Stimulated activated CD8-positive, alpha-beta memory T cell treated with anti-CD3 and anti-CD28 coated beads, Interleukin-15, amount 100 ng/mL, for 1 hour (primary cell): ENCODE measurements at regions not wholly inside any gene's neighbourhood (a gene's known extent, or its start where the extent isn't known, plus 50 kb on each side); places are given as distances from the start of the nearest gene placed in this dataset.

ENCODE experiments used
- DNase-seq: peaks from one replicate; pipeline ENCODE4 v3.0.0-alpha.2; 2020; ENCODE audit warnings: low read depth

DNA sequence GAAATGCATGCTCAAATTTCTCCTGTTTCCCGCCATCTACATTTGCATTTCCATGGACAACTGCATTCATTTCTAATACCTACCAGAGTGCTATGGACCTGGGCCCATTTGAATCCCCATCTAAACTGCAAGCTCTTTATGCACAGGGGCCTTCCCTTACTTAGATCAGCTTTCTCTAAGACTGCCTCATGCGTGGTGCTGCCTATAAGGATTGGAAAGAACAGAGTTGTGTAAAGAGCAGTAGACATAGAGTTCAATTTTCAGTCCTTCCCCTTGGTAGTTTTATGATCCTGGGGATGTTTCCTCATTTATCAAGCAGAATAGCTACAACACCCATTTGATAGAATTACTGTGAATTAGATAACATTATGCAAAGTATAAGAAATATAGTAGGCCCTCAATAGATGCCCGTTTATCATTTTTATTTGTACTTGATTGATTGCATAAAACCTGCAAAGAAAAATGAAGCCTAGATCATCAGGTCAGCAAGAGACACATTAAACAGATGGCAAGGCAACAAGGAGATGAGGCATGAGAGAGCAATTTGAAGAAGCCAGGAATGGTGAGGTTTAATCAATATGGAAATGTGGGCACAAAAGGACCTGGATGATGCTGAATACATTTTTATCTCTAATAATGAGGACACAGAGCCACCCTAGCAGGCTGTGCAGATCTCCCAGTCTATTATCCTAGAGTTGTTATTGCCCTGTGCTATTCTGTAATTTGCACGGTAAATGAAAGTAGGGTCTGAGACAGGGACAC is 359.7 kb downstream of the FAM181B start:
- DNase-seq, result no peak

DNA sequence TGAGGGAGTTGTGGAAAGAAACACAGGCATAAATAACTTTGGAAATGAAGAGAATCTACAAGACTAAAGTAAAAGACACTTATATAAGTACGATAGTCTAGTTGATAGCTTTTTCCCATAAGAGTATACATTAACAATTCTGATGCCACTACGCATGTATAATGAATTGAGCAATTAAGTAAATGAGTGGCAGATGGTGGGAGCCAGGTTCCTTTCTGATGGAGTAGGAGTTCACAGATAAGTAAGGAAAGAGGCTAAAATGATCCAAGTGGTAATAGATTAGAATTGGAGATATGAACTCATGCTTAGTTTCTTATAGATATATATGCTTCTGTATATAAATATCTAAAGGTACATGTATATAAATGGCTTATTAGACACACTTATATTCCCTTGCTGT is 368.3 kb downstream of the FAM181B start:
- no peak for DNase-seq

DNA sequence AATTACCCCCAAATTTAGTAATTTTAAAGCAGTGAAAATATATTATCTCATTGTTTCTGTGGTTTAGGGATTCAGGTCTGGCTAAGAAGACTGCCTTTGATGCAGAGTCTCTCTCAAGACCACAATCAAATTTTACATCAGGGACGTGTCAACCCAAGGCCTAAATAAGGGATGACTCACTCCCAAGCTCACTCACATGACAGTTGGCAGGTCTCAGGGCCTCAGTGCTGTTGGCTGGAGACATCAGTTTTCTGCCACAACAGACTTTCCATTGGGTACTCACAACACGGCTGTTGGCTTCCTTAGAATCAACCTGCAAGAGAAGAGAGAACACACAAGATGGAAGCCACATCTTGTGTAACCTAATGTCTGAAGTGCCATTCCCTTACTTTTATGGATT is 377.3 kb downstream of the FAM181B start:
- DNase-seq, result no peak

DNA sequence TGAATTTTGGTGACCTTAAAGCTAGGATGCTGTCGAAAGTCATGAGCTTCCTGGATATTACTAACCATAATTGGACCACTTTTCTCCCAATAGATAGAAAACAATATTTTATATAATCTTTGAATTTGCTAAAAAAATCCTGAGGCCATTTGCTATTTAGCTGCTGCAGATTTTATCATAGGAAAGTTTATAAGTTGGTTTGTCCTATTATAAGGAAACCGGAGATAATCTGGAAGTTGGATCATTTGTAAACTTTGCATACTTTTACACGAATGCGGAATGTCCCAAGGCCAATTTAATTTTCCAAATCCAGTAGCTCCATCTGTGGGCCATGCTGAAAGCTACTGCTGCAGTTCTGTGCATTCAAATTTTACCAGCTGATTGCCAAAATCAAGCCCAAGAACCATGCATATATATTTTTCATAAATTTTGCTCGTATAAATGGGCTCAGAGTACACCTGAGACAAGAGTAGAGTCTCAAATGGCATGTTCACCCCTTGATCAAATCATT is 378.3 kb downstream of the FAM181B start:
- no peak for DNase-seq

DNA sequence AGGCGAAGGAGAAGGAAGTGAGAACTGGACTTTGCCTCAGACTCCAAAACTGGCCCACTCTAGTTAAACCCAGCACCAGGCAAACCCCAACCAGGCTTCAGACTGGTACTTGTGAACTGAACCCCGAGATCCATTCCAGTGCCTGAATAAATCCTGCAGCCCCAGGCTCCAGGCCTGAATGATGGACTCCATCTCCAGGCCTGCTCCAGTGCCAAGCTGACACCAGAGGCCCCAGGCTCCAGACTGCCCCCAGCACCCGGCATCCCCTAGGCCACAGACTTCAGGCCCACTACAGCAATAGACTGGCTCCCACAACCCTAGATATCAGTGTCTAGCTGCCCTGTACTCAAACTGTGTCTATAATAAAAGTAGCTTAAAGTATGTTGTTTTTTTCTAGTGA is 406.8 kb downstream of the FAM181B start:
- DNase-seq, result no peak

DNA sequence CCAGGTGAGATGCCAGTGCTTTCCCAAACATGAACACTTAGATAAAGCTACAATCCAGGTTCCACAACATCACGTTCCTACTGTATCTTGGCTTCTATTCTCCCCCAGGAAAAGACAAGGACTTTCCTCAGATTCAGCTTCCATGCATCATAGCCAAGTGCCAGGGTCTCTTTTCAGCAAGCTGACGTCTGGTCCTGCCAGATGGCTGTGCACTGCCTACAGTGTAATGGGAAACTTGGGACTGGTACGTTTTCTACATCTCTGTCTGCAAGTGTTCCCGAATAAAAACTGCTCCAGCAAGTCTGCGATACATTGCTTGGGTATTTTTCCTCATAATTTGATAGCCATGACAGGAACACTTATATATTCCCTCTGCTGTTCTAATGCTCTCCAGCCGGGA is 412.5 kb downstream of the FAM181B start:
- no peak for DNase-seq

DNA sequence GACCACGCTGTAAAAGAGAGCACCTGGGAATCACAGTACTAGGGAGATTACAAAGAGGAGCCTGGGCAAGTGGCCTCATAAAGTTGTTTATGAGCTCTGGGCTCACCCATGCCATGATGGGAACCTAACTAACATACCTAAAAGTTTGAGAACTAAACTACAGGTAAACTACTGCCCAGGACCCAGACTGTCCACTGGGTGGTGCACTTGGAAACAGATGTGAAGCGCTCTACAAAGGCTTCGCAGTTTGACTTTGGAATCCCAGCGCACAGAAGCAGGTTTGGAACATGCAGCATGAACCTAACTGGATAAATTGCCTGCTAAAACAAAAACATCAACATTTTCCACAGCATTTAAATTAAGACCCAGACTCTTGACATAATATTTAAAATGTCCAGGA is 418.6 kb downstream of the FAM181B start:
- no peak for DNase-seq

DNA sequence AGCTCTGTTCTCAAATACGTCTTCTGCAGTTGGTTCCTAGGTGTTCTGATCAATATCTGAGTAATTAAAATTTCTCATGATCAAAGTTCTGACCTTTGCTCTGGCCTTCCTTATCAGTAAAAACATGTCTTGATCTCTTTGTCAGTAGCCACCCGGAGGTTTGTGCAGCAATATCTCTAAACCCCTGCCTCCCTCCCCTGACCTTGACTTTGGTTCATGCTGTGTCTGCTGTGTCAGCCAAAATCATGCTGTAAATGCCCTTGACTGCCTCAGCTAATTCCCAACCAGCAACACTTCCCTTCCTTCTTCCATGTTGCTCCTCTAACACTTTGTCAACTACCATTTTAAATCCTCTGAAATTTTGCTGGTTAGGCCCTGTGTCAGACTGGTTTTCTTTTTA is 424.7 kb downstream of the FAM181B start:
- DNase-seq, result no peak

DNA sequence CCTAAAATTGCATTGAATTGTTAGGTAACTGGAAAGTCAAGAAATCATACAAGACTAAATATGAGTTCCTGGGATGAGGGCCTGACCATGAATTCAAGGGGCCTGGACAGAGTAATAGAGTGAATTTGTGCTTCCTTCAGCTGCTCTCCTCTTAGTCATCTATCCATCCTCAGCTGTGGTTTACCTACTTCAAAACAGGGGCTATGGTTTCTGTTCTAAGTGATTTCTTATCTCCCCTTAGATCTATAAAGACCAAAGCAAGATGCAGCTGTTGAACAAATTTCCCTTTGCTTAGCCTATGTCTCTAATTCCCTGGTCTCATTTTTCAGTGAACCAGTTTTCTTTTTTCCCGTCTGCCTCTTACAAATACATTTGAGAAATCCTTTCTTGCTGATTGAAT is 428.5 kb downstream of the FAM181B start:
- no peak for DNase-seq

DNA sequence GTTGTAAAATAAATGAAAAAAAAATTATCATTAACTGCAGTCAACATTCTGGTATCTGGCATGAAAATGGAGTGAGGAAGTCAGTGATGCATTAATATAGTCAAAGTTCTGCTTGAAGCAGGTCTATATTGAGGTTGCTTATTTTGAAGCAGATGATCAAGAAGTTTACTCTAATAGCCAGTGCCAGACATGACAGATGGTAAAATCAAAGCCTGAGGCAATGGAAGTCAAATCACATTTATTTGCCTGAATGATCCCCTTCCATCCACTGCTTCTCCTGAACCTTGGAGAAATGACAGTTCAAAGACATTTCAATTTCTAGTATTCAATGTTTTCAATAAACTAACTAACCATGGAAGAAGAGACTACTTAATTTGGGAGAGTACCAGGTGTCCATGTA is 430.0 kb downstream of the FAM181B start:
- DNase-seq, result no peak

DNA sequence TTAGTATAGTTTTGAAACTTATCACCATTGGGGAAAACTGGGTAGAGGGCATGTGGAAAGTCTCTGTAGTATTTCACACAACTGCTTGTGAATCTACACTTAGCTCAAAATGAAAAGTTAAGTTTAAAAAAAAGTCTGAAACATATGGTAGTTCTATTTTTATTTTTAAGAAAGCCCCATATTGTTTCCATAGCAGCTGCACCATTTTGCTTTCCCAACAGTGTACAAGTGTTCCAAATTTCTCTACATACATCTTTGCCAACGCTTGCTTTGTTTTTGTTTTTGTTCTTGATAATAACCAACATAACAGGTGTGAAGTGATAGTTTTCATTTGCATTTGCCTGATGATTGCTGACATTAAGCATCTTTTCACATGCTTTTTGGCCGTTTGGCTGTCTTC is 445.2 kb downstream of the FAM181B start:
- DNase-seq, result no peak

DNA sequence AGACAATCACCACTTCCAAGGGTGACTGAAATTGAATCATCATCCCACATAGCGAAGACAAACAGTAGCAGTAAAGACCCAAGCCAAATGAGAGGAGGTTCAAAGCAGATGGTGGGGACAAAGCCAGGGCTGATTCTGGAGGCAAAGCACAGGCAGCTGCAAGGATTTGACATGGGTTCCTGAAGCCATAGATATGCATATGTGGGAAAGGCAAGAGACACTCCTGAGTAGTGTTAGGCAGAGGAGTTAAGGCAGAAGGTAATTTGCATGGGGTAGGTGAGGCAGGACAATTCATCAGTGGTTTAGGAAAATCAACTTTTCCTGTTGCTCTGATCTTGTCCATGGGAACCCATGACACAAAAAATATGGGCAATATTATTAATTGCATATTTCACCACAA is 462.8 kb downstream of the FAM181B start:
- DNase-seq, result no peak

DNA sequence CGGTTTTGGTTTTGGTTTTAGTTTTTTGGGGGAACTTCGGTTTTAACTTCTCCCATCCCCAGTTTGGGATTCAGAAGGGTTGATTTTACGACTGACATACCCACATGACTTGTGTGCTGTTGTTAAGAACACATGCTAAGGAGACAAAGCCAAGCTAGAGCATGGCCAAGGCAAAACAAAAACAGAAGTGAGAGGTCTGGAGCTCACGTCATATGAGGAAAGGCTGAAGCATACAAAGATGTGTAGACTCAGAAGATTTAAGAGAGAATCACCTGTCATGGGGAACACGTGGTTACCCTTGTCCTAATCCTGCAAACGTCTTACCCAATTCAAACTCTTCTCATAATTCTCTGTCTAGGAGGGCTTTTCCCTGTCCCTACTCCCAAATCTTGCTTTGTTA is 465.0 kb downstream of the FAM181B start:
- no peak for DNase-seq

DNA sequence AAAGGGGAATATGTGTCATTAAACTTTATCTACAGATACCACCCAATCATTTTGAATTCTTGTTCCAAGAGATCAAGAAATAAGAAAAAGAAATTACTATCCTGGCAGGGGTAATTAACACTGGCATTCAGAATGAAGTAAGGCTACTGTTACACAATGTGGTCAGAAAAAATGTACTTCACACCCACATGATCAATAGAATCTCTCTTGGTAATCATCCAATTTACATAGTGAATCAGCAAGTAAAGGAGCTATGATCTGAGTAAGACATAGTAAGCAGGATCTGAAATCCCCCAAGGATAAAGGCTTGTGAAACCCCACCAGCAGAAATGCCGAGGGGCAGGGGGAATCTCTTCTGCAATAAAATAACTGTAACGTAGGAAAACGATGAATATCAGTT is 466.5 kb downstream of the FAM181B start:
- no peak for DNase-seq

DNA sequence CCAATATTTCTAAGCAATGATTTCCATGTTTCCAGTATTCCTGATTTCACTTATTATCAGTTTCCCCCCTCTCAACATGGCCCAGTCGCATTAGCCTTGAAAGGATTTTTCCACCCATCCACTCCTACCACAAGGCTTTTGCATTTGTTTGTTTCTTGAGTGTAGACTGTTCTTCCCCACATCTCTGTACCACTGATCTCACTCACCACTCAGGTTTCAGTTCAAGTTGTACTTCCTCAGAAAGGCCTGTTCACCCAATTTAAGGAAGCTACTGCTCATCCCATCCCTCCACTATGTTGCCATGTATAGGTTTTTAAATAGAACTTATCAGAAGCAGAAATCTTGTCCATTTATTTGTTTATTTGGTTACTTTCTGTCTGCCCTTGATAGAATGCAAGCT is 472.3 kb downstream of the FAM181B start:
- DNase-seq, result no peak

DNA sequence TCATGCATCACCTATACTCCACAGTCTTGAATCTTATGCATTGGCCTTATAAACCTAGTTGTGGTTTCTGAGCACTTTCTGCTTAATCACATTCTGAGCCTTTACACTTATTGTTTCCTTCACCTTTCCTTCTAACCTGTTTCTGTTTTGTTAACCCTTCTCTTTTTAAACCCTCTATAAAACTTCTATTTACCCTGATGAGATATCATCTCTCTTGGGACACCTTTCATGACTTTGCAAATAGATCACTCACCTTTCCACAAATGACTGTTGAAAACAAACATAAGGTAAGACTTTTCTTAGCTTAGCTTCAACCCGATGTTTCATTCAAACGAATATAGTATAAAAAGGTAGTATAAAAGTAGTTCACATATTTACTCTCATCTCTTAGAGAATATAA is 483.6 kb downstream of the FAM181B start:
- no peak for DNase-seq

DNA sequence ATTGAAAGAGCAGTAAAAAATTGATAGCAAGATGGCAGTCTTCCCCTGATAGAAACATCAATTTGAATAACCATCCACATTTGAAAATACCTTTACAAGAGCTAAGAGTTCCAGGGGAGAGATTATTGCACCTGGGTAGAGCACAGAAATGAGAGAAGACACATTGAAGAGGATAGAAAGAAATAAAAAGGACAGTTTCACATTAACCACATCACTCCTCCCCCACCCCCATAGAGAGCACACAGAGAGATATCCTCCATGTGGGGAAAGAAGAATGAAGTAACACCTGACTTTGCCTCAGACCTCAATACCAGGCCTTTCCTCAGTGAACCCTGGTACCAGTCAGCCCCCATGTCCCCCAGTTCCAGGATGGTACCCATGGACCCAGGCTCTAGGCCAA is 486.7 kb downstream of the FAM181B start:
- DNase-seq, result no peak

DNA sequence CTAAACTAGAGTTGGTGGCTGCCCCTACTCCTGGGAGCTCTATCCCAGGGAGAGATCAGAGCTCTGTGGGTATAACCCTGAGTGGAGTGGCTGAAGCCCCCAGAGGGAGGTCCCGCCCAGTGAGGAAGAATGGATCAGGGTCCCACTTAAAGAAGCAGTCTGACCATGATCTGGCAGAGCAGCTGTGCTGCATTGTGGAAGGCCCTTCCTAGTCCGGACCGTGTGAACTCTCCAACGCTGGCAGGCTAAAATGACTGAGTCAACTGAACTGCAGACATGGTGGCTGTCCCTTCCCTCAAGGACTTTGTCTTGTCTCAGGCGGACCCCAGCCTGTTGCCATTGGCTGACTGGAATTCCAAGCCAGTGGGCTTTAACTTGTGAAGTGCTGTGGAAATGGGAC is 494.2 kb downstream of the FAM181B start:
- no peak for DNase-seq

DNA sequence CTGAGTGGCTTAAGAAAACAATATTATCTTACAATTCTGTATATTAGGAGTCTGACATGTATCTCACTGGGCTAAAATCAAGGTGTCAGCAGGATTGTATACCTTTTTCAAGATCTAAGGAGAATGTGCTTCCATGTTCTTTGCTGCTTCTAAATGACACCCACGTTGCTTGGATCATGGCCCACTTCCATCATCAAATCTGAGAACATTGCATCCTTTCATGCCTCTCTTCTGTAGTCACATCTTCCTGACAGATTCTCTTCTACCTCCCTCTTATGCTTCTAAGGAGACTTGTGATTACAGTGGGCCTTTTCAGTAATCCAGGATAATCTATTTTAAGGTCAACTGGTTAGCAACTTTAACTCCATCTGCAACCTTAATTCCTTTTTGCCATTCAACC is 499.4 kb downstream of the FAM181B start:
- no peak for DNase-seq

DNA sequence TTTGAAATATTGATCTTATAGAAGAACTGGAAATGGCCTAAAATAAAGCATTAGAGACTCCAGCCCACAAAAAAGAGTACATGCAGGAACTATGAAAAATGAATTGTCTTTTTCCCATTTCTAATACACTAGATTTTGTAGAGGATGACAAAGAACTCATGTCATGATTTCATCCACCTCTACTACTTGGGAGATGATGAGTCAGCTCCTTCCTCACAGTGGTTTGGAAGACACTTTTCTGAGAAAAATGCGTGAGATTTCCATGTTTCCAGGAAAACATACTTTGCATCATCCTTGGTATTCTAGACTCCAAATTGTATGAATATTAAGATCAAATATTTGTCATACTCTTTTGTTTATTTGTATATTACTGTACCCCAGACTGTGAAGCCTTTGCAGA is 500.5 kb downstream of the FAM181B start:
- DNase-seq, result no peak

DNA sequence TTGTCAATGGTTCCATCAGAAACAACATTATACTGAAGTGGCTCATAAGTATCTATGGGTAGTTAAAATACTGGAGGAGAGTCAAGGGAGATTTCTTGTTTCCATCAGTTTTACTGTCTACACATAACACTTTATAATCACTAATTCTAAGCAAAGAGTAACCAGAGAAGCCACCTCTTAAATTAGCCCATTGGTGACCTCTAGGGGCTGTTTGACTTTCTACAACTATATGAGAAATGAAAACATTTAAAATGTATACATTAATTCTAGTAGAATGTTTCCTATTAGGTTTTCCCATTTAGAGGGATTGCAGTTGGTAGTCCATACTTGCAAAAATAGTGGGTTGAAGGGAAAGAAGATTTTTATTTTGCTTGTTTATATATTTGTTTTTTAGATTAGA is 504.3 kb downstream of the FAM181B start:
- DNase-seq, result no peak

DNA sequence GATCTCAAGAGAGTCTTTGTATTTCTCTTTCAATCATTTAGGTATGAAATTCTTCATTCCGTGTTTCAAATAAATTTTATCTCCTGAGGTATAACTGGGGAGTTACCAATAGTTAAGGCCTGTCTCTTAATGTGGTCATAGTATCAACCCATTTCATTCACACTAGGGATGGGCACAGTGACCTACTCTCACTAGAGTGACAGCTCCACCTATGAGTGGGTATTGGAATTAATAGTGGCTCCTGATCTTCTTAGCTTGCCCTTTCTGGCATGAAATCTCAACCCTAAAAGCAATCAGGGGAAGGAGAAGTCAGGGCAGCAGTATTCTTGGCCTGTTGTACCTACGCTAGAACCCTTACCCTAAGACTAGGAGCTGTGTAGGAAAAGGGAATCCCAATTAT is 507.7 kb downstream of the FAM181B start:
- DNase-seq, result no peak

DNA sequence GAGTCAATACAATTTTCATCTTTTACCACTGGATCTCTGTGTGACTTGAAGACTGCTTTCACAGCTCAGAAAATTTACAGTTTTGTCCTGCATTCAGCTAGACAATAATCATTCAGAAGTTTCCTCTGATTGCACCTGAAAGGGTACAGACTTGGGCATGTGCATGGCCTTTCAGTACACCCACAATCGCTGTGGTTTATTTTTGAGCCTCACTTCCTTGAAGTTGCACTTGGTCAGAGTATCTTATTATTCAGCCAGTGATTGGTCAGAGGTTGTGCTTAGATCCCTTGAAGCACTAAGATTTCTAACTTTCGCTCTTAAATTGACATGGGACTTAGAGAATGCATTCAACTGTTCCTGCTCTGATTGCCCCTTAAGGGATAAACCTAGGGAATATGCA is 508.2 kb downstream of the FAM181B start:
- no peak for DNase-seq

DNA sequence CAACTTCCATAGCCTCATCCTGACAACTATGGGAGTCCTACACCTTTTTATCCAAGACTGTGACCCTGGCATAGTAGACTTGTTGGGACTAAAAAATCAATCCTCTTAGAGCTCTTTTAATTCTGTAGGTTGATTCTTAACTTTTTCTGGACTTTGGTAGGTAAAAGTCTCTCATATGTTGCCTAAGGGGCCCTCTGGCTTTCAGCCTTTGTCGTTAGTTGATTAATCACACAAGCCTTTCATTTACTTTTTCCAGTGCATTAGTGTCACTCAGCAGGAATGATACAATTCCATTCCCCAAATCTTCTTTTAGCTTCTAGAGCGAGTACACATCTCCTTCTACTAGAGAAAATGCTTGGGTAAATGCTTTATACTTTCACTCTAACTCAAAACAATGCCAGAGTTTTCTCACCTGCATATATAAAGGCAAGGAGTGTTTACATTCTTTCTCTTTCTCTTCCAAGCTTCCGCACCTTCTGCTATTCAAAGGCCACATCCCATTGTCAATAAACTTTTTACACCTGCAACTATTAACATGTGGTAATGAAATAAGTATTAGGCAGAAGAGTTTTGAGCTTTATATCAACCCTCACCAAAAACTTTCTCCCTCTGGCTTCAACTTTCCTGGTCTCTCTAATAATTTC is 516.6 kb downstream of the FAM181B start:
- no peak for DNase-seq
